HCT116 (cell line): ENCODE measurements at regions not wholly inside any gene's neighbourhood (a gene's known extent, or its start where the extent isn't known, plus 50 kb on each side); places are given as distances from the start of the nearest gene placed in this dataset.

Source experiments
- ATAC-seq: fragments of 200-7000 bp; cut with Tn5 transposase; 2 replicates; pipeline ENCODE4 v1.9.1; 2020; ENCODE audit warnings: mild to moderate bottlenecking, moderate library complexity
- BruUV-seq: library from RNA; stranded (reverse); fragments of 400-500 nt; replicated peaks from 2 replicates; lab custom pipeline; 2021; lab: Mats Ljungman, UMichigan
- CTCF ChIA-PET: fragments of 300-600 bp; sonication (Branson Sonifier 250); formaldehyde crosslinking; loops from one replicate; lab custom pipeline; 2021; ENCODE audit warnings: antibody characterized with exemption; lab: Charles Lee
- POLR2A ChIA-PET: fragments of 300-600, 350-600 bp; sonication (Branson Sonifier 250); formaldehyde crosslinking; loops from one replicate; lab custom pipeline; 2021; ENCODE audit warnings: antibody characterized with exemption; lab: Charles Lee
- RAD21 ChIA-PET, 2 experiments: fragments of 300-600 bp; sonication (Branson Sonifier 250); formaldehyde crosslinking; loops; one replicate each; lab custom pipeline; 2023; ENCODE audit warnings: low total read pairs in 2 of 2; ENCODE audit not compliant: uncharacterized antibody in 2 of 2, unreplicated experiment in 2 of 2, low non-redundant PET in 1 of 2; lab: Charles Lee
- DNase-seq: peaks from one replicate; pipeline ENCODE4 v3.0.0-alpha.2; 2010; ENCODE audit warnings: low read depth, low spot score
- H2AFZ ChIP-seq: fragments of 200-600 bp; shearing (Covaris generic), sonication (generic); 2 replicates; pipeline ENCODE4 v1.6.1; 2017; ENCODE audit warnings: low read depth, mixed run types, mixed read lengths, antibody characterized with exemption, low read length; ENCODE audit not compliant: poor library complexity, severe bottlenecking
- H3K27ac ChIP-seq: 2 replicates; pipeline ENCODE4 v1.5.1; 2012; ENCODE audit warnings: low read depth, low read length
- H3K27me3 ChIP-seq: fragments of 200-600 bp; sonication (generic); 2 replicates; pipeline ENCODE4 v1.6.1; 2016; ENCODE audit warnings: mixed run types, low read length, mixed read lengths; ENCODE audit not compliant: insufficient read depth
- H3K36me3 ChIP-seq, 2 experiments: fragments of 200-500 bp in 1 of 2; fragments of 200-600 bp in 1 of 2; sonication (Bioruptor generic) in 1 of 2; sonication (generic) in 1 of 2; 2 replicates each; pipeline versions ENCODE4 v1.5.1 to v1.6.1; 2014 to 2016; ENCODE audit warnings: low read length in 2 of 2, inconsistent platforms in 1 of 2, mixed read lengths in 1 of 2, mixed run types in 1 of 2; ENCODE audit not compliant: insufficient read depth in 2 of 2, control insufficient read depth in 1 of 2
- H3K4me1 ChIP-seq, 2 experiments: fragments of 200-600 bp in 1 of 2; sonication (generic) in 1 of 2; 2 replicates each; pipeline versions ENCODE4 v1.5.1 to v1.6.1; 2012 to 2017; ENCODE audit warnings: low read length in 2 of 2, inconsistent platforms in 1 of 2, mild to moderate bottlenecking in 1 of 2, mixed read lengths in 1 of 2, mixed run types in 1 of 2, moderate library complexity in 1 of 2; ENCODE audit not compliant: insufficient read depth in 2 of 2, control insufficient read depth in 1 of 2
- H3K4me2 ChIP-seq: fragments of 200-600 bp; sonication (generic); 2 replicates; pipeline ENCODE4 v1.6.1; 2017; ENCODE audit warnings: mixed run types, low read length, mixed read lengths
- H3K4me3 ChIP-seq, 2 experiments: fragments of 200-600 bp in 1 of 2; sonication (generic) in 1 of 2; replicated peaks in 1 of 2; 2 replicates each; pipeline ENCODE4 v1.5.1; 2011 to 2016; ENCODE audit warnings: low read length in 2 of 2, control low read depth in 1 of 2, low read depth in 1 of 2, mild to moderate bottlenecking in 1 of 2, mixed read lengths in 1 of 2, mixed run types in 1 of 2
- H3K79me2 ChIP-seq: fragments of 200-600 bp; sonication (generic); 2 replicates; pipeline ENCODE4 v1.6.1; 2017; ENCODE audit warnings: mild to moderate bottlenecking, mixed run types, low read length, moderate library complexity, mixed read lengths; ENCODE audit not compliant: insufficient read depth
- H3K9ac ChIP-seq: fragments of 200-600 bp; sonication (generic); 2 replicates; pipeline ENCODE4 v1.6.1; 2016; ENCODE audit warnings: low read length, mixed read lengths
- H3K9me2 ChIP-seq: fragments of 200-600 bp; sonication (generic), shearing (Covaris generic); 2 replicates; pipeline ENCODE4 v1.6.1; 2017; ENCODE audit warnings: mixed run types, mild to moderate bottlenecking, moderate library complexity; ENCODE audit not compliant: insufficient read depth
- H3K9me3 ChIP-seq, 2 experiments: fragments of 200-500 bp in 1 of 2; fragments of 200-600 bp in 1 of 2; sonication (Bioruptor generic) in 1 of 2; sonication (generic) in 1 of 2; 2 replicates each; pipeline ENCODE4 v1.6.1; 2014 to 2017; ENCODE audit warnings: low read length in 2 of 2, mixed read lengths in 2 of 2, inconsistent platforms in 1 of 2, low read depth in 1 of 2, mild to moderate bottlenecking in 1 of 2, mixed run types in 1 of 2, moderate library complexity in 1 of 2; ENCODE audit not compliant: control insufficient read depth in 1 of 2, insufficient read depth in 1 of 2
- H4K20me1 ChIP-seq: fragments of 200-600 bp; sonication (generic), shearing (Covaris generic); 2 replicates; pipeline ENCODE4 v1.6.1; 2017; ENCODE audit warnings: mixed run types, mild to moderate bottlenecking, moderate library complexity; ENCODE audit not compliant: insufficient read depth
- CEBPB ChIP-seq: IDR thresholded peaks from 2 replicates; pipeline ENCODE4 v1.6.1; 2012; ENCODE audit warnings: low read depth
- CTCF ChIP-seq, 3 experiments: fragments of 200-600 bp in 1 of 3; sonication (generic) in 1 of 3; IDR thresholded peaks in 2 of 3; conservative IDR thresholded peaks in 1 of 3; 2 replicates each; pipeline ENCODE4 v1.5.1; 2012 to 2017; ENCODE audit warnings: low read depth in 2 of 3, low read length in 2 of 3, antibody characterized with exemption in 1 of 3, borderline replicate concordance in 1 of 3, control low read depth in 1 of 3, mild to moderate bottlenecking in 1 of 3, mixed read lengths in 1 of 3, mixed run types in 1 of 3, moderate library complexity in 1 of 3; ENCODE audit not compliant: insufficient read depth in 1 of 3
- EGR1 ChIP-seq: IDR thresholded peaks from 2 replicates; pipeline ENCODE4 v1.6.1; 2012; ENCODE audit warnings: low read depth
- ELF1 ChIP-seq: IDR thresholded peaks from 2 replicates; pipeline ENCODE4 v1.6.1; 2012; ENCODE audit warnings: low read depth, borderline replicate concordance
- EZH2 ChIP-seq: fragments of 200-600 bp; sonication (generic); IDR thresholded peaks from 2 replicates; pipeline ENCODE4 v1.6.1; 2017; ENCODE audit warnings: antibody characterized with exemption, mixed run types
- FOSL1 ChIP-seq: IDR thresholded peaks from 2 replicates; pipeline ENCODE4 v1.6.1; 2012; ENCODE audit warnings: low read depth
- MAX ChIP-seq: IDR thresholded peaks from 2 replicates; pipeline ENCODE4 v1.6.1; 2012
- POLR2A ChIP-seq: IDR thresholded peaks from 2 replicates; pipeline ENCODE4 v1.7.0; 2011; ENCODE audit warnings: borderline replicate concordance; ENCODE audit not compliant: insufficient read depth, insufficient read length; ENCODE audit errors: extremely low read depth
- RAD21 ChIP-seq: IDR thresholded peaks from 2 replicates; pipeline ENCODE4 v1.6.1; 2012; ENCODE audit warnings: low read depth, mild to moderate bottlenecking
- REST ChIP-seq: IDR thresholded peaks from 2 replicates; pipeline ENCODE4 v1.6.1; 2012; ENCODE audit warnings: low read depth
- TCF7L2 ChIP-seq: IDR thresholded peaks from 2 replicates; pipeline ENCODE4 v1.7.0; 2011; ENCODE audit warnings: borderline replicate concordance, inconsistent platforms; ENCODE audit not compliant: insufficient read depth, insufficient read length; ENCODE audit errors: extremely low read depth
- intact Hi-C: fragments of 100-400 bp; cut with micrococcal nuclease; formaldehyde crosslinking; loops from 2 replicates; pipeline ENCODE4 v1.10.0; 2022

- no peaks in the 10 kb centered on the region for H3K9me2 ChIP-seq
- H4K20me1 ChIP-seq, result no peaks in the 10 kb centered on the region
- ATAC-seq (no peak), DNase-seq (no peak)
- H3K4me3 ChIP-seq, result no peak overlapping the region
- H3K79me2 ChIP-seq, result no peaks in the 10 kb centered on the region
- ChIA-PET CTCF (no interaction called here), POLR2A (no interaction called here), RAD21 (no interaction called here)
- TF ChIP-seq CEBPB, result no peak
- TF ChIP-seq REST, result no peak
- TF ChIP-seq TCF7L2, result no peak
- TF ChIP-seq FOSL1, result no peak
- no peak for TF ChIP-seq POLR2A
- no peak for TF ChIP-seq CTCF (IDR thresholded peaks at IDR 0.05 in 2 of 3, conservative IDR thresholded peaks at IDR 0.05 in 1 of 3; ENCODE audit: borderline replicate concordance in 1 of 3, insufficient read depth in 1 of 3, low read depth in 2 of 3, low read length in 2 of 3)
- no peak for TF ChIP-seq ELF1
- no peak for TF ChIP-seq EGR1
- TF ChIP-seq RAD21, result no peak
- TF ChIP-seq MAX, result no peak
- no peak for TF ChIP-seq EZH2
- no peak overlapping the region for H3K9ac ChIP-seq
- H3K27me3 ChIP-seq, result no peaks in the 10 kb centered on the region
- no peaks in the 10 kb centered on the region for H3K36me3 ChIP-seq
- H3K9me3 ChIP-seq, result peaks cover 8 to 27% of the 10 kb centered on the region in 2 experiments; a peak in 2 of 4 replicates
- intact Hi-C loops, result no loop called here
- H2AFZ ChIP-seq, result no peak overlapping the region
- H3K27ac ChIP-seq, result no peak overlapping the region
- no peak overlapping the region for H3K4me2 ChIP-seq
- BruUV-seq, result no TSS peak
- H3K4me1 ChIP-seq, result no peaks in the 10 kb centered on the region
Measured at GRCh38 chr14:85744573-85744972, 214.6 kb downstream of the FLRT2 start.
